ENCODE measurements at regions not wholly inside any gene's neighbourhood (a gene's known extent, or its start where the extent isn't known, plus 50 kb on each side); places are given as distances from the start of the nearest gene placed in this dataset.
A peak's percentile ranks its signal among the peaks of the same experiment; 100 is the strongest.

GRCh38 chr12:127223011-127223410 is 1044.0 kb upstream of the TMEM132C start:
- no peak overlapping the region for H3K9ac ChIP-seq (ENCODE audit: low read length)
- no peaks in the 10 kb centered on the region for H3K9me2 ChIP-seq (replicated peaks; ENCODE audit: low read length)
- intact Hi-C loops (cut with micrococcal nuclease): no loop called here
- H3F3A ChIP-seq (ENCODE audit: low read length, unreplicated experiment): no peaks in the 10 kb centered on the region
- no peak overlapping the region for H3K27ac ChIP-seq (ENCODE audit: low read length)
- DNase-seq (no peak), ATAC-seq (no peak)
- ChIA-PET CTCF (no interaction called here), POLR2A (ENCODE audit: unreplicated experiment) (no interaction called here)
- no peak overlapping the region for H3K4me2 ChIP-seq (ENCODE audit: low read length)
- BruUV-seq (replicated peaks): no TSS peak
- H3K36me3 ChIP-seq (ENCODE audit: low read depth, low read length): no peaks in the 10 kb centered on the region
- H3K9me3 ChIP-seq (ENCODE audit: low read length): no peaks in the 10 kb centered on the region
- no peak overlapping the region for H3K4me3 ChIP-seq (ENCODE audit: low read length)
- TF ChIP-seq, protein P1, sequence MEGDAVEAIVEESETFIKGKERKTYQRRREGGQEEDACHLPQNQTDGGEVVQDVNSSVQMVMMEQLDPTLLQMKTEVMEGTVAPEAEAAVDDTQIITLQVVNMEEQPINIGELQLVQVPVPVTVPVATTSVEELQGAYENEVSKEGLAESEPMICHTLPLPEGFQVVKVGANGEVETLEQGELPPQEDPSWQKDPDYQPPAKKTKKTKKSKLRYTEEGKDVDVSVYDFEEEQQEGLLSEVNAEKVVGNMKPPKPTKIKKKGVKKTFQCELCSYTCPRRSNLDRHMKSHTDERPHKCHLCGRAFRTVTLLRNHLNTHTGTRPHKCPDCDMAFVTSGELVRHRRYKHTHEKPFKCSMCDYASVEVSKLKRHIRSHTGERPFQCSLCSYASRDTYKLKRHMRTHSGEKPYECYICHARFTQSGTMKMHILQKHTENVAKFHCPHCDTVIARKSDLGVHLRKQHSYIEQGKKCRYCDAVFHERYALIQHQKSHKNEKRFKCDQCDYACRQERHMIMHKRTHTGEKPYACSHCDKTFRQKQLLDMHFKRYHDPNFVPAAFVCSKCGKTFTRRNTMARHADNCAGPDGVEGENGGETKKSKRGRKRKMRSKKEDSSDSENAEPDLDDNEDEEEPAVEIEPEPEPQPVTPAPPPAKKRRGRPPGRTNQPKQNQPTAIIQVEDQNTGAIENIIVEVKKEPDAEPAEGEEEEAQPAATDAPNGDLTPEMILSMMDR (conservative IDR thresholded peaks at IDR 0.05; ENCODE audit: low read depth, low read length): no peak
- TF ChIP-seq EZH2phosphoT487 (IDR thresholded peaks at IDR 0.05; ENCODE audit: borderline replicate concordance, low read length) (no peak), EZH2 (IDR thresholded peaks at IDR 0.05; ENCODE audit: low read length, unreplicated experiment) (no peak)
- H3K27me3 ChIP-seq (ENCODE audit: low read length): no peaks in the 10 kb centered on the region
- H3K79me2 ChIP-seq (ENCODE audit: low read length): no peaks in the 10 kb centered on the region
- no peaks in the 10 kb centered on the region for H4K20me1 ChIP-seq (ENCODE audit: low read length)
- no peaks in the 10 kb centered on the region for H3K4me1 ChIP-seq (ENCODE audit: insufficient read depth, low read length)
- H2AFZ ChIP-seq (ENCODE audit: low read length): no peak overlapping the region

- POLR2A ChIA-PET (ENCODE audit: unreplicated experiment): no interaction called here
- CTCF ChIA-PET: no interaction called here
- no peak for TF ChIP-seq EZH2 (IDR thresholded peaks at IDR 0.05; ENCODE audit: low read length, unreplicated experiment)
- TF ChIP-seq, protein P1 (conservative IDR thresholded peaks at IDR 0.05; ENCODE audit: low read depth, low read length): no peak
- no peak overlapping the region for H3K4me2 ChIP-seq (ENCODE audit: low read length)
- H3K9me2 ChIP-seq (replicated peaks; ENCODE audit: low read length): no peaks in the 10 kb centered on the region
- no peak overlapping the region for H3K27ac ChIP-seq (ENCODE audit: low read length)
- no peaks in the 10 kb centered on the region for H3K79me2 ChIP-seq (ENCODE audit: low read length)
- H2AFZ ChIP-seq (ENCODE audit: low read length): no peak overlapping the region
- DNase-seq (no peak), ATAC-seq (no peak)
- no peaks in the 10 kb centered on the region for H3K27me3 ChIP-seq (ENCODE audit: low read length)
- no peaks in the 10 kb centered on the region for H3K9me3 ChIP-seq (ENCODE audit: low read length)
- no peaks in the 10 kb centered on the region for H3K36me3 ChIP-seq (ENCODE audit: low read depth, low read length)
- no peaks in the 10 kb centered on the region for H3F3A ChIP-seq (ENCODE audit: low read length, unreplicated experiment)
- H3K4me3 ChIP-seq (ENCODE audit: low read length): no peak overlapping the region
- BruUV-seq (replicated peaks): no TSS peak
- H3K9ac ChIP-seq (ENCODE audit: low read length): no peak overlapping the region
- no peaks in the 10 kb centered on the region for H3K4me1 ChIP-seq (ENCODE audit: insufficient read depth, low read length)
- H4K20me1 ChIP-seq (ENCODE audit: low read length): no peaks in the 10 kb centered on the region
- intact Hi-C loops (cut with micrococcal nuclease): no loop called here
Measured at GRCh38 chr12:127223731-127224130, 1043.2 kb upstream of the TMEM132C start.

GRCh38 chr12:127230843-127231260 is 1036.1 kb upstream of the TMEM132C start:
- H3K4me3 ChIP-seq (ENCODE audit: low read length): peak overlapping the region; percentile 11; the same call in 1 of the 2 replicates
- peak overlapping the region; percentile 48 for H2AFZ ChIP-seq (ENCODE audit: low read length)
- DNase-seq (peak; percentile 99), ATAC-seq (peak; percentile 86)
- ChIA-PET CTCF (no interaction called here), POLR2A (ENCODE audit: unreplicated experiment) (interaction anchor here (0.6 to 0.7 kb wide), 2 partner anchors 9 to 23 kb away, joined by 3 to 5 read pairs; no protein-coding TSS in a partner anchor)
- H3K9ac ChIP-seq (ENCODE audit: low read length): peak overlapping the region; percentile 56
- no peak for TF ChIP-seq EZH2phosphoT487 (IDR thresholded peaks at IDR 0.05; ENCODE audit: borderline replicate concordance, low read length)
- TF ChIP-seq, protein P1 (conservative IDR thresholded peaks at IDR 0.05; ENCODE audit: low read depth, low read length): no peak
- TF ChIP-seq EZH2 (IDR thresholded peaks at IDR 0.05; ENCODE audit: low read length, unreplicated experiment): no peak
- H3K27ac ChIP-seq (ENCODE audit: low read length): peak overlapping the region; percentile 84
- peaks cover 4% of the 10 kb centered on the region for H3F3A ChIP-seq (ENCODE audit: low read length, unreplicated experiment)
- H3K4me2 ChIP-seq (ENCODE audit: low read length): peak overlapping the region; percentile 64
- H4K20me1 ChIP-seq (ENCODE audit: low read length): no peaks in the 10 kb centered on the region
- intact Hi-C loops (cut with micrococcal nuclease): loop anchor here (1.0 to 5.0 kb wide), 5 partner anchors 16 to 178 kb away; no protein-coding TSS in a partner anchor
- H3K9me2 ChIP-seq (replicated peaks; ENCODE audit: low read length): no peaks in the 10 kb centered on the region
- BruUV-seq (replicated peaks): no TSS peak
- no peaks in the 10 kb centered on the region for H3K27me3 ChIP-seq (ENCODE audit: low read length)
- no peaks in the 10 kb centered on the region for H3K79me2 ChIP-seq (ENCODE audit: low read length)
- no peaks in the 10 kb centered on the region for H3K36me3 ChIP-seq (ENCODE audit: low read depth, low read length)
- H3K4me1 ChIP-seq (ENCODE audit: insufficient read depth, low read length): peaks cover 21% of the 10 kb centered on the region
- no peaks in the 10 kb centered on the region for H3K9me3 ChIP-seq (ENCODE audit: low read length)

Data from PC-3 (cell line).